RWPE2 (cell line): ENCODE measurements at regions not wholly inside any gene's neighbourhood (a gene's known extent, or its start where the extent isn't known, plus 50 kb on each side); places are given as distances from the start of the nearest gene placed in this dataset.

Experiments
- ATAC-seq: fragments of 200-7000 bp; cut with Tn5 transposase; 3 replicates; pipeline ENCODE4 v1.9.1; 2021; ENCODE audit warnings: low read depth
- DNase-seq: peaks from one replicate; pipeline ENCODE4 v3.0.0-alpha.2; 2020; ENCODE audit warnings: low spot score
- H3K27ac ChIP-seq: fragments of 450-650 bp; 2 replicates; pipeline ENCODE4 v1.5.1; 2017; ENCODE audit warnings: mild to moderate bottlenecking; ENCODE audit not compliant: poor library complexity, severe bottlenecking
- H3K27me3 ChIP-seq: fragments of 250-450 bp; sonication (Bioruptor Pico); 2 replicates; pipeline ENCODE4 v1.5.1; 2021; ENCODE audit warnings: mild to moderate bottlenecking, moderate library complexity; ENCODE audit not compliant: insufficient read depth, poor library complexity, severe bottlenecking
- H3K36me3 ChIP-seq: fragments of 250-450 bp; sonication (Bioruptor Pico); 2 replicates; pipeline ENCODE4 v1.5.1; 2020; ENCODE audit warnings: low read depth, mild to moderate bottlenecking, moderate library complexity
- H3K4me1 ChIP-seq: fragments of 250-450 bp; sonication (Bioruptor Pico); 2 replicates; pipeline ENCODE4 v1.5.1; 2021; ENCODE audit warnings: mild to moderate bottlenecking, moderate library complexity; ENCODE audit not compliant: insufficient read depth, poor library complexity, severe bottlenecking
- H3K4me3 ChIP-seq: fragments of 250-450 bp; sonication (Bioruptor Pico); 2 replicates; pipeline ENCODE4 v1.5.1; 2021; ENCODE audit warnings: mild to moderate bottlenecking, moderate library complexity; ENCODE audit not compliant: severe bottlenecking
- H3K9me3 ChIP-seq: fragments of 250-450 bp; sonication (Bioruptor Pico); 2 replicates; pipeline ENCODE4 v1.5.1; 2021; ENCODE audit warnings: mild to moderate bottlenecking, moderate library complexity; ENCODE audit not compliant: severe bottlenecking
- TF ChIP-seq, protein P1 (sequence below): fragments of 450-650 bp; IDR thresholded peaks from one replicate; pipeline ENCODE4 v1.5.1; 2017; ENCODE audit warnings: mild to moderate bottlenecking, moderate library complexity; ENCODE audit not compliant: poor library complexity, severe bottlenecking

DNA sequence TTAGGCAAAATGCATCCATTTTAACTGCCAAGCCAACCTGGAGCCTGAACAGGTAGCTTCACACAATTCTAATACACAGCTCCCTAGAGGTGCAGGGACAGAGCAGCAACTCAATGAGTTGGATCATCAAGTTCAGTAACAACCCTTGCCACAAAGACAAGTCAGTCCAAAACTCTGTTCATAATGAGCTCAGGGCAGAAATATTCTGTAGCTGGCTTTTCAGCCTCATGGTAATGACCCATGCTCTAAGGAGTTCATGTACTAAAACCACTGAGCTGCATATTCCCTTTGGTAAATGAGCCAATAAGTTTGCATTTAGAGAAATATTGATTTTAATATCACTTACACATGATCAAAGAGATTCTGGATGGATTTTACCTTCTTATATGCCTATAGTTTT, 316.1 kb downstream of the SEC23A start:
- Histone ChIP-seq H3K9me3 (no peaks in the 10 kb centered on the region), H3K4me1 (no peaks in the 10 kb centered on the region), H3K36me3 (no peaks in the 10 kb centered on the region), H3K4me3 (no peak overlapping the region), H3K27me3 (no peaks in the 10 kb centered on the region), H3K27ac (no peak overlapping the region)
- ATAC-seq, result no peak
- DNase-seq, result no peak
- TF ChIP-seq, protein P1, sequence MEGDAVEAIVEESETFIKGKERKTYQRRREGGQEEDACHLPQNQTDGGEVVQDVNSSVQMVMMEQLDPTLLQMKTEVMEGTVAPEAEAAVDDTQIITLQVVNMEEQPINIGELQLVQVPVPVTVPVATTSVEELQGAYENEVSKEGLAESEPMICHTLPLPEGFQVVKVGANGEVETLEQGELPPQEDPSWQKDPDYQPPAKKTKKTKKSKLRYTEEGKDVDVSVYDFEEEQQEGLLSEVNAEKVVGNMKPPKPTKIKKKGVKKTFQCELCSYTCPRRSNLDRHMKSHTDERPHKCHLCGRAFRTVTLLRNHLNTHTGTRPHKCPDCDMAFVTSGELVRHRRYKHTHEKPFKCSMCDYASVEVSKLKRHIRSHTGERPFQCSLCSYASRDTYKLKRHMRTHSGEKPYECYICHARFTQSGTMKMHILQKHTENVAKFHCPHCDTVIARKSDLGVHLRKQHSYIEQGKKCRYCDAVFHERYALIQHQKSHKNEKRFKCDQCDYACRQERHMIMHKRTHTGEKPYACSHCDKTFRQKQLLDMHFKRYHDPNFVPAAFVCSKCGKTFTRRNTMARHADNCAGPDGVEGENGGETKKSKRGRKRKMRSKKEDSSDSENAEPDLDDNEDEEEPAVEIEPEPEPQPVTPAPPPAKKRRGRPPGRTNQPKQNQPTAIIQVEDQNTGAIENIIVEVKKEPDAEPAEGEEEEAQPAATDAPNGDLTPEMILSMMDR, result no peak

DNA sequence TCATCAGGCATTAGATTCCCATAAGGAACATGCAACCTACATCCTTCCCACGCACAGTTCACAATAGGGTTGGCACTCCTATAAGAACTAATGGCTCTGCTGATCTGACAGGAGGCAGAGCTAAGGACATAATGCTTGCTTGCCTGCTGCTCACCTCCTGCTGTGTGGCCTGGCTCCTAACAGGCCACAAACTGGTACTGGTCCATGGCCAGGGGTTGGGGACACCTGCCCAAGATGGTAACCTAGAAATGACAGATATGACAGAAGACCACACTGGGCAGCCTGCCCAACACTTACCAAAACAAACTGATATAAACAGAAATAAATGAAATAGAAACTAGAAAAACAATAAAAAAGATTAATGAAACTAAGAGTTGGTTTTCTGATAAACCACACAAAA, 325.6 kb downstream of the SEC23A start:
- TF ChIP-seq, protein P1, result no peak
- no peak overlapping the region for H3K27ac ChIP-seq
- ATAC-seq, result no peak
- H3K9me3 ChIP-seq, result no peaks in the 10 kb centered on the region
- no peak overlapping the region for H3K4me3 ChIP-seq
- peaks cover 3% of the 10 kb centered on the region for H3K27me3 ChIP-seq
- DNase-seq, result no peak
- H3K36me3 ChIP-seq, result no peaks in the 10 kb centered on the region
- H3K4me1 ChIP-seq, result no peaks in the 10 kb centered on the region

DNA sequence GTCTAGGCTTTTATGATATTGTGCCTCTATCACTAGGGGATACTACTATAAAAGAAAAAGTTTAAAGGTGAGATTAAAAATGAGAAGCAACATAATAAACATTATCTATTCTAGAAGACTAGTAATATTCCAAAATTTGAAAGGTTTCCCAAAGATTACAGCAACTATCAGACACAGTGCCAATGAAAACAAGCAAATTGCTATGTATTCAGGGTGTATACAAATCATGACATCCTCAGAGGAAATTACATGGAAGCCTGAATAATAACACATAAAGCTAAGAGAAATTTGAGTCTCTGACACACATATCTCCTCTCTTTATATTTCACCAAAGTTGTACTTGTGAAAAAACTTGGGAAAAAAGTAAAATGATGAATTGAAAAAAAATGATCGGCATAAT, 327.0 kb downstream of the SEC23A start:
- TF ChIP-seq, protein P1, result no peak
- no peak for DNase-seq
- Histone ChIP-seq H3K4me1 (no peaks in the 10 kb centered on the region), H3K36me3 (no peaks in the 10 kb centered on the region), H3K27me3 (peaks cover 3% of the 10 kb centered on the region), H3K27ac (no peak overlapping the region), H3K9me3 (no peaks in the 10 kb centered on the region), H3K4me3 (no peak overlapping the region)
- ATAC-seq, result no peak

DNA sequence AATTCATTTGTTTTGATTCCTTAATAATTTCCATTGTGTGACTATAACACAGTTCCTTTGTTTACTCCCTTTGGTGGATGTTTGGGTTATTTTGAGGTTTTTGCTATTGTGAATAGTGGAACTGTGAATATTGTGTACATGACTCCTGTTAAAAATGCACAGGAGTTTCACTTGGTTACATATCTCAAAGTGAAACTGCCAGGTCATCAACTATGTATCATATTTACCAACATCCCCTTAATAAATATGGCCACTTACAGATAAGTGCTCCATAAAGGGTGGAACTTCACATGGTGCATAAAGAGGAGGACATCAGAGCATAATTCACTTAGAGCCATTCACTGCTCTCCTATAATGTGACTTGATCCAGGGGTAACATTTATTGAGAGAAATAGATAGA, 328.9 kb downstream of the SEC23A start:
- TF ChIP-seq, protein P1, result no peak
- H3K36me3 ChIP-seq, result no peaks in the 10 kb centered on the region
- peaks cover 3% of the 10 kb centered on the region for H3K27me3 ChIP-seq
- no peaks in the 10 kb centered on the region for H3K4me1 ChIP-seq
- H3K27ac ChIP-seq, result no peak overlapping the region
- H3K4me3 ChIP-seq, result no peak overlapping the region
- ATAC-seq, result no peak
- no peaks in the 10 kb centered on the region for H3K9me3 ChIP-seq
- DNase-seq, result no peak

DNA sequence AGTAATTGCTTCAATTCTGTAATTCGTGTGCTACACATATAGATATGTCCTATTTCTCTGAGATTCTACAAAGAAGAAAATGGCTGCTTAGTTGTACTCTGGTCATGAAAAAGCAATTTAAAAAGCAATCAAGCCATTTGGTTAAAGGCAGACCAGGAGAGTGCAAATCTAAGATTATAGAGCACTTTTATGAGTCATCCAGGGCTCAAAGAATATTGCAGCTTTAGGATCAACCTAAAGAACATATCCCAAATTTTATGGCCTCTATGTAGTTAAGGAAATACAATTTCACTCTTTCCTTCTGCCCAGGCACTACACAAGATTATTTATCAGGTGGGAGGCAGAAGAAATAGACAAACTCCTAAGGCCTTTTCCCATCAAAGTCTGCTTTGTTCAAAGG, 332.8 kb downstream of the SEC23A start:
- Histone ChIP-seq H3K9me3 (no peaks in the 10 kb centered on the region), H3K36me3 (no peaks in the 10 kb centered on the region), H3K27me3 (peaks cover 3% of the 10 kb centered on the region), H3K4me1 (no peaks in the 10 kb centered on the region), H3K27ac (no peak overlapping the region), H3K4me3 (no peak overlapping the region)
- DNase-seq (no peak), ATAC-seq (no peak; the same call in 2 of the 3 replicates)
- TF ChIP-seq, protein P1, result no peak
